K562 (cell line): ENCODE measurements at regions not wholly inside any gene's neighbourhood (a gene's known extent, or its start where the extent isn't known, plus 50 kb on each side); places are given as distances from the start of the nearest gene placed in this dataset.

Experiments
- ATAC-seq: fragments of 200-7000 bp; cut with Tn5 transposase; 3 replicates; pipeline ENCODE4 v1.9.1; 2020; ENCODE audit warnings: moderate library complexity
- BruUV-seq: library from RNA; stranded (reverse); fragments of 400-500 nt; replicated peaks from 2 replicates; lab custom pipeline; 2021; lab: Mats Ljungman, UMichigan
- CTCF ChIA-PET: fragments of 300-600 bp; formaldehyde crosslinking; extraction: SDS; loops from one replicate; lab custom pipeline; 2021; ENCODE audit warnings: low intra/inter-chr PET ratio; lab: Yijun Ruan, JAX
- POLR2A ChIA-PET: fragments of 300-600, 350-650 bp; sonication (Branson Sonifier 250); formaldehyde crosslinking; extraction: SDS; loops from one replicate; lab custom pipeline; 2021; ENCODE audit warnings: antibody characterized with exemption, inconsistent platforms; lab: Yijun Ruan, JAX
- DNase-seq, 4 experiments: peaks; one replicate each; pipeline versions ENCODE4 v3.0.0 to v3.0.0-alpha.2; 2011 to 2018; ENCODE audit warnings: low spot score in 3 of 4, mixed read lengths in 3 of 4; ENCODE audit errors: extremely low read depth in 1 of 4
- FAIRE-seq: peaks from 2 replicates; lab custom pipeline; 2011; peaks lifted over from hg19 to GRCh38; lab: Jason Lieb, UNC
- H2AFZ ChIP-seq: 2 replicates; pipeline ENCODE4 v1.6.0; 2011; ENCODE audit warnings: low read depth, low read length, control low read depth, inconsistent platforms
- H3K27ac ChIP-seq: fragments of 200-600 bp; 3 replicates; pipeline ENCODE4 v1.8.0; 2011; ENCODE audit warnings: low read depth, mild to moderate bottlenecking, control low read depth, inconsistent platforms, low read length, moderate library complexity, mixed read lengths; ENCODE audit errors: extremely low read depth
- H3K27me3 ChIP-seq, 2 experiments: fragments of 300-600 bp in 1 of 2; 2 replicates in 1 of 2; 3 replicates in 1 of 2; pipeline versions ENCODE4 v1.6.0 to v1.8.0; 2011; ENCODE audit warnings: inconsistent platforms in 2 of 2, low read length in 2 of 2, mild to moderate bottlenecking in 1 of 2, mixed read lengths in 1 of 2, moderate library complexity in 1 of 2; ENCODE audit not compliant: control insufficient read depth in 2 of 2, insufficient read depth in 2 of 2
- H3K36me3 ChIP-seq: fragments of 300-600 bp; 3 replicates; pipeline ENCODE4 v1.8.0; 2011; ENCODE audit warnings: mild to moderate bottlenecking, low read length, inconsistent platforms; ENCODE audit not compliant: control insufficient read depth, insufficient read depth
- H3K4me1 ChIP-seq, 2 experiments: fragments of 200-600 bp in 1 of 2; replicated peaks in 1 of 2; 2 replicates in 1 of 2; 3 replicates in 1 of 2; pipeline versions ENCODE4 v1.5.1 to v1.8.0; 2011; ENCODE audit warnings: inconsistent platforms in 2 of 2, low read length in 2 of 2, mild to moderate bottlenecking in 1 of 2, mixed read lengths in 1 of 2, moderate library complexity in 1 of 2; ENCODE audit not compliant: control insufficient read depth in 2 of 2, insufficient read depth in 2 of 2
- H3K4me2 ChIP-seq: 2 replicates; pipeline ENCODE4 v1.6.1; 2011; ENCODE audit warnings: low read length, control low read depth, inconsistent platforms, mixed read lengths; ENCODE audit not compliant: insufficient read depth
- H3K4me3 ChIP-seq: fragments of 200-600 bp; sonication (generic), shearing (Covaris generic); 2 replicates; pipeline ENCODE4 v1.5.1; 2016; ENCODE audit warnings: control low read depth, inconsistent platforms
- H3K79me2 ChIP-seq: fragments of 200-600 bp; 3 replicates; pipeline ENCODE4 v1.8.0; 2011; ENCODE audit warnings: low read length, inconsistent platforms; ENCODE audit not compliant: control insufficient read depth, insufficient read depth
- H3K9ac ChIP-seq, 2 experiments: 2 replicates each; pipeline versions ENCODE4 v1.6.0 to v1.6.1; 2011; ENCODE audit warnings: low read depth in 2 of 2, low read length in 2 of 2, control low read depth in 1 of 2, inconsistent platforms in 1 of 2, mild to moderate bottlenecking in 1 of 2, mixed read lengths in 1 of 2; ENCODE audit not compliant: insufficient read depth in 1 of 2
- H3K9me1 ChIP-seq: one replicate; pipeline ENCODE4 v1.6.0; 2011; ENCODE audit warnings: inconsistent platforms, mild to moderate bottlenecking, low read length, moderate library complexity; ENCODE audit not compliant: control insufficient read depth, insufficient read depth
- H3K9me3 ChIP-seq: replicated peaks from 2 replicates; pipeline ENCODE4 v1.5.1; 2011; ENCODE audit warnings: low read depth, low read length, inconsistent platforms; ENCODE audit not compliant: control insufficient read depth, insufficient read depth
- H4K20me1 ChIP-seq: replicated peaks from 2 replicates; pipeline ENCODE4 v1.6.1; 2011; ENCODE audit warnings: low read length, inconsistent platforms, mixed read lengths; ENCODE audit not compliant: control insufficient read depth, insufficient read depth
- ARID1B ChIP-seq: fragments of 450-650 bp; IDR thresholded peaks from 2 replicates; pipeline ENCODE4 v1.6.1; 2016; ENCODE audit warnings: antibody characterized with exemption, mild to moderate bottlenecking, inconsistent platforms
- DPF2 ChIP-seq: fragments of 450-650 bp; IDR thresholded peaks from 2 replicates; pipeline ENCODE4 v1.6.1; 2016
- FOXA3 ChIP-seq, 2 experiments: fragments of 450-650 bp in 1 of 2; sonication (generic) in 1 of 2; formaldehyde crosslinking; IDR thresholded peaks in 1 of 2; conservative IDR thresholded peaks in 1 of 2; 2 replicates each; pipeline versions ENCODE4 v1.4.0 to v1.8.0; 2020 to 2022; ENCODE audit warnings: mild to moderate bottlenecking in 2 of 2, missing genetic modification reagents in 1 of 2
- GMEB1 ChIP-seq: fragments of 250-450 bp; sonication (Bioruptor Pico); IDR thresholded peaks from 2 replicates; pipeline ENCODE4 v1.4.0; 2020; ENCODE audit warnings: mild to moderate bottlenecking
- IFI16 ChIP-seq: fragments of 250-450 bp; sonication (Bioruptor Pico); IDR thresholded peaks from 2 replicates; pipeline ENCODE4 v2.1.2; 2022; ENCODE audit warnings: mild to moderate bottlenecking, inconsistent platforms
- JUND ChIP-seq, 2 experiments: IDR thresholded peaks; 2 replicates in 1 of 2; 3 replicates in 1 of 2; pipeline ENCODE4 v1.6.1; 2011; ENCODE audit warnings: borderline replicate concordance in 2 of 2, low read depth in 2 of 2, low read length in 2 of 2, improper control_type of control experiment in 1 of 2, missing biosample characterization in 1 of 2, missing genetic modification characterization in 1 of 2, missing genetic modification reagents in 1 of 2
- NFIC ChIP-seq: fragments of 450-650 bp; IDR thresholded peaks from 2 replicates; pipeline ENCODE4 v1.6.1; 2017; ENCODE audit warnings: mild to moderate bottlenecking, inconsistent platforms
- STAT5A ChIP-seq: IDR thresholded peaks from 2 replicates; pipeline ENCODE4 v1.6.1; 2012; ENCODE audit warnings: low read length, inconsistent platforms, borderline replicate concordance
- TEAD4 ChIP-seq, 2 experiments: sonication (generic) in 1 of 2; formaldehyde crosslinking in 1 of 2; IDR thresholded peaks; 2 replicates each; pipeline versions ENCODE4 v1.6.1 to v1.8.0; 2012 to 2022; ENCODE audit warnings: borderline replicate concordance in 1 of 2, inconsistent platforms in 1 of 2, low read length in 1 of 2, mild to moderate bottlenecking in 1 of 2, missing genetic modification reagents in 1 of 2
- ZNF239 ChIP-seq: fragments of 250-450 bp; sonication (Bioruptor Pico); IDR thresholded peaks from 2 replicates; pipeline ENCODE4 v1.4.0; 2020; ENCODE audit warnings: mild to moderate bottlenecking
- ZNF780A ChIP-seq: fragments of 250-450 bp; sonication (Bioruptor Pico); IDR thresholded peaks from 2 replicates; pipeline ENCODE4 v1.5.0; 2021; ENCODE audit warnings: mild to moderate bottlenecking
- WGBS: fragments of 100-300 bp; shearing (Covaris generic); methylation state at CpG from one replicate; pipeline ENCODE4 v1.1.6; 2016; ENCODE audit warnings: low coverage, mixed read lengths; ENCODE audit not compliant: insufficient coverage; ENCODE audit errors: missing lambda C conversion rate; 5-methylcytosine and 5-hydroxymethylcytosine counted together
- in situ Hi-C: fragments of 300-500 bp; cut with MboI; formaldehyde crosslinking; loops from 4 replicates; pipeline ENCODE4 v1.15.0; 2018; ENCODE audit warnings: inconsistent platforms, mixed read lengths
- intact Hi-C: fragments of 100-400 bp; cut with micrococcal nuclease; formaldehyde crosslinking; loops from 2 replicates; pipeline ENCODE4 v1.14.2; 2022
- TF ChIP-seq, protein P1 (sequence below), 2 experiments: fragments of 200-800 bp in 1 of 2; sonication (Bioruptor generic) in 1 of 2; sonication (generic) in 1 of 2; formaldehyde crosslinking in 1 of 2; IDR thresholded peaks in 1 of 2; conservative IDR thresholded peaks in 1 of 2; 2 replicates each; pipeline versions ENCODE4 v1.5.0 to v1.6.1; 2016 to 2020; ENCODE audit warnings: missing compliant biosample characterization in 1 of 2, missing genetic modification characterization in 1 of 2, missing genetic modification reagents in 1 of 2
- TF ChIP-seq, protein P2 (sequence below): fragments of 450-650 bp; IDR thresholded peaks from 2 replicates; pipeline ENCODE4 v1.6.1; 2017; ENCODE audit warnings: antibody characterized with exemption, mild to moderate bottlenecking

- intact Hi-C loops, result no loop called here
- peak; percentile 35 for ATAC-seq
- no peak for FAIRE-seq
- CTCF ChIA-PET, result no interaction called here
- no TSS peak for BruUV-seq
- DNase-seq, result no peak
- Histone ChIP-seq H3K9me3 (no peaks in the 10 kb centered on the region), H3K79me2 (peaks cover 3% of the 10 kb centered on the region; the same call in 1 of the 3 replicates), H3K27ac (peak overlapping the region; percentile 49; the same call in 1 of the 3 replicates), H4K20me1 (no peaks in the 10 kb centered on the region), H3K4me3 (no peak overlapping the region), H3K4me1 (peaks cover 10 to 39% of the 10 kb centered on the region in 2 experiments), H3K9me1 (no peaks in the 10 kb centered on the region), H3K36me3 (no peaks in the 10 kb centered on the region), H3K27me3 (no peaks in the 10 kb centered on the region), H2AFZ (peak overlapping the region; percentile 69; the same call in 1 of the 2 replicates), H3K9ac (no peak overlapping the region), H3K4me2 (no peak overlapping the region)
- in situ Hi-C loops, result no loop called here
- POLR2A ChIA-PET, result interaction anchor here (1.0 kb wide), 1 partner anchor 29 kb away, joined by 5 read pairs; no protein-coding TSS in a partner anchor
- WGBS, result 0% methylated on average over 1 of the region's 1 CpG
- TF ChIP-seq IFI16 (CRISPR knock-in tag) (no peak), FOXA3 (CRISPR knock-in tag; conservative IDR thresholded peaks at IDR 0.05 in 1 of 2, IDR thresholded peaks at IDR 0.05 in 1 of 2) (peak in 1 of 2 experiments; percentile 85; a peak in 2 of 4 replicates), STAT5A (no peak), ARID1B (peak; percentile 15; the same call in 1 of the 2 replicates), GMEB1 (CRISPR knock-in tag) (no peak), ZNF239 (CRISPR knock-in tag) (no peak), TEAD4 (IDR thresholded peaks at IDR 0.05; ENCODE audit: low read length) (peak; percentile 57; the same call in 1 of the 2 replicates), TEAD4 (CRISPR knock-in tag; IDR thresholded peaks at IDR 0.05; ENCODE audit: borderline replicate concordance) (no peak), JUND (IDR thresholded peaks at IDR 0.05; ENCODE audit: borderline replicate concordance, low read depth, low read length) (peak; percentile 35; the same call in 1 of the 2 replicates), JUND (tag; IDR thresholded peaks at IDR 0.05; ENCODE audit: borderline replicate concordance, low read depth, low read length) (peak; percentile 72; the same call in 2 of the 3 replicates), ZNF780A (CRISPR knock-in tag) (no peak), NFIC (no peak), DPF2 (0 out of 2 replicates have a peak, but pooled peaks have one; percentile 20)
- TF ChIP-seq, protein P1, sequence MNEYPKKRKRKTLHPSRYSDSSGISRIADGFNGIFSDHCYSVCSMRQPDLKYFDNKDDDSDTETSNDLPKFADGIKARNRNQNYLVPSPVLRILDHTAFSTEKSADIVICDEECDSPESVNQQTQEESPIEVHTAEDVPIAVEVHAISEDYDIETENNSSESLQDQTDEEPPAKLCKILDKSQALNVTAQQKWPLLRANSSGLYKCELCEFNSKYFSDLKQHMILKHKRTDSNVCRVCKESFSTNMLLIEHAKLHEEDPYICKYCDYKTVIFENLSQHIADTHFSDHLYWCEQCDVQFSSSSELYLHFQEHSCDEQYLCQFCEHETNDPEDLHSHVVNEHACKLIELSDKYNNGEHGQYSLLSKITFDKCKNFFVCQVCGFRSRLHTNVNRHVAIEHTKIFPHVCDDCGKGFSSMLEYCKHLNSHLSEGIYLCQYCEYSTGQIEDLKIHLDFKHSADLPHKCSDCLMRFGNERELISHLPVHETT (CRISPR knock-in tag; conservative IDR thresholded peaks at IDR 0.05 in 1 of 2, IDR thresholded peaks at IDR 0.05 in 1 of 2), result peak in 1 of 2 experiments; percentile 37; a peak in 1 of 4 replicates
- TF ChIP-seq, protein P2, sequence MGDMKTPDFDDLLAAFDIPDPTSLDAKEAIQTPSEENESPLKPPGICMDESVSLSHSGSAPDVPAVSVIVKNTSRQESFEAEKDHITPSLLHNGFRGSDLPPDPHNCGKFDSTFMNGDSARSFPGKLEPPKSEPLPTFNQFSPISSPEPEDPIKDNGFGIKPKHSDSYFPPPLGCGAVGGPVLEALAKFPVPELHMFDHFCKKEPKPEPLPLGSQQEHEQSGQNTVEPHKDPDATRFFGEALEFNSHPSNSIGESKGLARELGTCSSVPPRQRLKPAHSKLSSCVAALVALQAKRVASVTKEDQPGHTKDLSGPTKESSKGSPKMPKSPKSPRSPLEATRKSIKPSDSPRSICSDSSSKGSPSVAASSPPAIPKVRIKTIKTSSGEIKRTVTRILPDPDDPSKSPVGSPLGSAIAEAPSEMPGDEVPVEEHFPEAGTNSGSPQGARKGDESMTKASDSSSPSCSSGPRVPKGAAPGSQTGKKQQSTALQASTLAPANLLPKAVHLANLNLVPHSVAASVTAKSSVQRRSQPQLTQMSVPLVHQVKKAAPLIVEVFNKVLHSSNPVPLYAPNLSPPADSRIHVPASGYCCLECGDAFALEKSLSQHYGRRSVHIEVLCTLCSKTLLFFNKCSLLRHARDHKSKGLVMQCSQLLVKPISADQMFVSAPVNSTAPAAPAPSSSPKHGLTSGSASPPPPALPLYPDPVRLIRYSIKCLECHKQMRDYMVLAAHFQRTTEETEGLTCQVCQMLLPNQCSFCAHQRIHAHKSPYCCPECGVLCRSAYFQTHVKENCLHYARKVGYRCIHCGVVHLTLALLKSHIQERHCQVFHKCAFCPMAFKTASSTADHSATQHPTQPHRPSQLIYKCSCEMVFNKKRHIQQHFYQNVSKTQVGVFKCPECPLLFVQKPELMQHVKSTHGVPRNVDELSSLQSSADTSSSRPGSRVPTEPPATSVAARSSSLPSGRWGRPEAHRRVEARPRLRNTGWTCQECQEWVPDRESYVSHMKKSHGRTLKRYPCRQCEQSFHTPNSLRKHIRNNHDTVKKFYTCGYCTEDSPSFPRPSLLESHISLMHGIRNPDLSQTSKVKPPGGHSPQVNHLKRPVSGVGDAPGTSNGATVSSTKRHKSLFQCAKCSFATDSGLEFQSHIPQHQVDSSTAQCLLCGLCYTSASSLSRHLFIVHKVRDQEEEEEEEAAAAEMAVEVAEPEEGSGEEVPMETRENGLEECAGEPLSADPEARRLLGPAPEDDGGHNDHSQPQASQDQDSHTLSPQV, result 0 out of 2 replicates have a peak, but pooled peaks have one; percentile 39
Measured at GRCh38 chr7:12741951-12742575, 54.6 kb downstream of the ARL4A start.
